OCI-LY7 (cell line): ENCODE measurements at regions not wholly inside any gene's neighbourhood (a gene's known extent, or its start where the extent isn't known, plus 50 kb on each side); places are given as distances from the start of the nearest gene placed in this dataset.

ENCODE experiments used
- BruUV-seq: library from RNA; stranded (reverse); fragments of 400-500 nt; replicated peaks from 2 replicates; lab custom pipeline; 2021; lab: Mats Ljungman, UMichigan
- CTCF ChIA-PET: fragments of 300-600 bp; sonication (Branson Sonifier 250); formaldehyde crosslinking; loops from one replicate; lab custom pipeline; 2022; ENCODE audit warnings: antibody characterized with exemption; ENCODE audit not compliant: unreplicated experiment; lab: Charles Lee
- POLR2A ChIA-PET: fragments of 300-600 bp; sonication (Branson Sonifier 250); formaldehyde crosslinking; loops from one replicate; lab custom pipeline; 2022; ENCODE audit warnings: antibody characterized with exemption; lab: Charles Lee
- DNase-seq: peaks from one replicate; pipeline ENCODE4 v3.0.0-alpha.2; 2015; ENCODE audit warnings: low spot score
- H2AFZ ChIP-seq: fragments of 200-600 bp; sonication (generic), shearing (Covaris generic); 2 replicates; pipeline ENCODE4 v1.6.1; 2014; ENCODE audit warnings: mild to moderate bottlenecking, antibody characterized with exemption, low read length, moderate library complexity
- H3K27ac ChIP-seq: fragments of 200-600 bp; sonication (generic); 2 replicates; pipeline ENCODE4 v1.5.1; 2014; ENCODE audit warnings: mixed run types, low read depth, mild to moderate bottlenecking, moderate library complexity, low read length, inconsistent platforms; ENCODE audit not compliant: poor library complexity, severe bottlenecking
- H3K36me3 ChIP-seq: fragments of 200-600 bp; sonication (generic); 2 replicates; pipeline ENCODE4 v1.6.1; 2014; ENCODE audit warnings: mild to moderate bottlenecking, antibody characterized with exemption, low read length, moderate library complexity, mixed read lengths; ENCODE audit not compliant: insufficient read depth
- H3K4me1 ChIP-seq: fragments of 200-600 bp; sonication (generic); 2 replicates; pipeline ENCODE4 v1.5.1; 2014; ENCODE audit warnings: mild to moderate bottlenecking, low read length; ENCODE audit not compliant: insufficient read depth, poor library complexity, severe bottlenecking
- H3K4me2 ChIP-seq: fragments of 200-600 bp; sonication (generic); 2 replicates; pipeline ENCODE4 v1.6.1; 2014; ENCODE audit warnings: mild to moderate bottlenecking, low read length
- H3K4me3 ChIP-seq: fragments of 200-600 bp; sonication (generic); 2 replicates; pipeline ENCODE4 v1.5.1; 2014; ENCODE audit warnings: mild to moderate bottlenecking, low read depth, low read length; ENCODE audit not compliant: poor library complexity, severe bottlenecking
- H3K79me2 ChIP-seq: fragments of 200-600 bp; sonication (generic); 2 replicates; pipeline ENCODE4 v1.6.1; 2016; ENCODE audit warnings: low read depth, mild to moderate bottlenecking, low read length, moderate library complexity, mixed read lengths; ENCODE audit not compliant: insufficient read depth
- H3K9me2 ChIP-seq: fragments of 200-600 bp; sonication (generic); 2 replicates; pipeline ENCODE4 v1.6.1; 2016; ENCODE audit warnings: mild to moderate bottlenecking, low read length, mixed read lengths; ENCODE audit not compliant: insufficient read depth
- H3K9me3 ChIP-seq: fragments of 200-600 bp; sonication (generic); 2 replicates; pipeline ENCODE4 v1.6.1; 2014; ENCODE audit warnings: mild to moderate bottlenecking, mixed run types, low read length, mixed read lengths
- H4K20me1 ChIP-seq: fragments of 200-600 bp; sonication (generic); 2 replicates; pipeline ENCODE4 v1.6.1; 2014; ENCODE audit warnings: mild to moderate bottlenecking, antibody characterized with exemption, low read length, moderate library complexity, mixed read lengths; ENCODE audit not compliant: insufficient read depth
- CTCF ChIP-seq: fragments of 200-600 bp; sonication (generic); conservative IDR thresholded peaks from 2 replicates; pipeline ENCODE4 v1.5.1; 2014; ENCODE audit warnings: mild to moderate bottlenecking, antibody characterized with exemption, low read length, moderate library complexity, mixed read lengths
- EZH2phosphoT487 ChIP-seq: fragments of 200-600 bp; sonication (generic); IDR thresholded peaks from 2 replicates; pipeline ENCODE4 v1.6.1; 2018; ENCODE audit warnings: low read depth, borderline replicate concordance, mild to moderate bottlenecking, mixed run types, antibody characterized with exemption, low read length, moderate library complexity, mixed read lengths
- intact Hi-C: fragments of 100-400 bp; cut with micrococcal nuclease; formaldehyde crosslinking; loops from one replicate; pipeline ENCODE4 v1.10.0; 2022; ENCODE audit not compliant: unreplicated experiment

GRCh38 chr9:22337261-22337660 lies 109.4 kb upstream of the DMRTA1 start:
- Histone ChIP-seq H3K79me2 (no peaks in the 10 kb centered on the region), H3K36me3 (no peaks in the 10 kb centered on the region), H3K27ac (no peak overlapping the region), H4K20me1 (no peaks in the 10 kb centered on the region), H3K4me2 (no peak overlapping the region), H3K4me3 (no peak overlapping the region), H3K9me2 (no peaks in the 10 kb centered on the region), H2AFZ (no peak overlapping the region), H3K9me3 (no peaks in the 10 kb centered on the region), H3K4me1 (no peaks in the 10 kb centered on the region)
- DNase-seq: no peak
- intact Hi-C loops: no loop called here
- TF ChIP-seq EZH2phosphoT487 (no peak), CTCF (no peak)
- ChIA-PET POLR2A (interaction anchor here (0.7 kb wide), 2 partner anchors 344 to 1396 kb away, joined by 3 read pairs; no protein-coding TSS in a partner anchor), CTCF (no interaction called here)
- no TSS peak for BruUV-seq

- intact Hi-C loops: no loop called here
- POLR2A ChIA-PET: interaction anchor here (1.4 kb wide), 1 partner anchor 18 kb away, joined by 3 read pairs; no protein-coding TSS in a partner anchor
- no peaks in the 10 kb centered on the region for H3K79me2 ChIP-seq
Observed at GRCh38 chr9:22342491-22343217, 104.0 kb upstream of the DMRTA1 start.

More at GRCh38 chr9:22342491-22343217, 104.0 kb upstream of the DMRTA1 start:
- no peaks in the 10 kb centered on the region for H3K4me1 ChIP-seq
- H3K9me3 ChIP-seq: no peaks in the 10 kb centered on the region
- H3K36me3 ChIP-seq: no peaks in the 10 kb centered on the region
- no peak overlapping the region for H3K4me2 ChIP-seq
- H4K20me1 ChIP-seq: no peaks in the 10 kb centered on the region
- H3K9me2 ChIP-seq: no peaks in the 10 kb centered on the region
- no TSS peak for BruUV-seq
- CTCF ChIA-PET: no interaction called here
- no peak overlapping the region for H3K27ac ChIP-seq
- no peak for TF ChIP-seq EZH2phosphoT487
- TF ChIP-seq CTCF: no peak
- no peak overlapping the region for H3K4me3 ChIP-seq
- H2AFZ ChIP-seq: no peak overlapping the region
- DNase-seq: no peak
